Thyroid gland (tissue), 4 donors: ENCODE measurements at regions not wholly inside any gene's neighbourhood (a gene's known extent, or its start where the extent isn't known, plus 50 kb on each side); places are given as distances from the start of the nearest gene placed in this dataset.

Experiments
- DNase-seq, 2 donors: peaks; one replicate each; pipeline ENCODE4 v3.0.0-alpha.2; 2019
- H3K27ac ChIP-seq, 3 donors: fragments of 200-600 bp; sonication (generic); 1 replicate in 2 of 3; 2 replicates in 1 of 3; pipeline ENCODE4 v1.5.1; 2016 to 2019; ENCODE audit warnings: mild to moderate bottlenecking in 1 of 3, moderate library complexity in 1 of 3
- H3K27me3 ChIP-seq: fragments of 200-600 bp; sonication (generic); one replicate; pipeline ENCODE4 v1.5.1; 2019
- H3K36me3 ChIP-seq, 2 donors: fragments of 200-600 bp; sonication (generic); one replicate each; pipeline ENCODE4 v1.5.1; 2016 to 2019
- H3K4me1 ChIP-seq, 2 donors: fragments of 200-600 bp; sonication (generic); one replicate each; pipeline ENCODE4 v1.5.1; 2017 to 2019
- H3K4me3 ChIP-seq, 3 donors: fragments of 200-600 bp; sonication (generic); replicated peaks in 1 of 3; 1 replicate in 2 of 3; 2 replicates in 1 of 3; pipeline ENCODE4 v1.5.1; 2016; ENCODE audit warnings: mild to moderate bottlenecking in 1 of 3
- H3K9me3 ChIP-seq: fragments of 200-600 bp; sonication (generic); one replicate; pipeline ENCODE4 v1.5.1; 2017
- CTCF ChIP-seq, 6 experiments: fragments of 200-600 bp in 3 of 6; fragments of 450-650 bp in 3 of 6; sonication (generic) in 3 of 6; IDR thresholded peaks; one replicate each; pipeline ENCODE4 v1.5.1; 2016 to 2019; ENCODE audit warnings: antibody characterized with exemption in 6 of 6, mild to moderate bottlenecking in 2 of 6, inconsistent platforms in 1 of 6, moderate library complexity in 1 of 6
- POLR2A ChIP-seq, 2 donors: fragments of 450-650 bp; IDR thresholded peaks; one replicate each; pipeline ENCODE4 v1.6.1; 2017; ENCODE audit warnings: antibody characterized with exemption in 2 of 2, mild to moderate bottlenecking in 2 of 2, moderate library complexity in 1 of 2
- WGBS, 2 donors: methylation state at CpG; one replicate each; pipeline ENCODE4 v1.1.5; 2017; 5-methylcytosine and 5-hydroxymethylcytosine counted together
- intact Hi-C: fragments of 100-400 bp; cut with DNase I; formaldehyde crosslinking; loops from one replicate; pipeline ENCODE4 v1.15.1; 2023

DNA sequence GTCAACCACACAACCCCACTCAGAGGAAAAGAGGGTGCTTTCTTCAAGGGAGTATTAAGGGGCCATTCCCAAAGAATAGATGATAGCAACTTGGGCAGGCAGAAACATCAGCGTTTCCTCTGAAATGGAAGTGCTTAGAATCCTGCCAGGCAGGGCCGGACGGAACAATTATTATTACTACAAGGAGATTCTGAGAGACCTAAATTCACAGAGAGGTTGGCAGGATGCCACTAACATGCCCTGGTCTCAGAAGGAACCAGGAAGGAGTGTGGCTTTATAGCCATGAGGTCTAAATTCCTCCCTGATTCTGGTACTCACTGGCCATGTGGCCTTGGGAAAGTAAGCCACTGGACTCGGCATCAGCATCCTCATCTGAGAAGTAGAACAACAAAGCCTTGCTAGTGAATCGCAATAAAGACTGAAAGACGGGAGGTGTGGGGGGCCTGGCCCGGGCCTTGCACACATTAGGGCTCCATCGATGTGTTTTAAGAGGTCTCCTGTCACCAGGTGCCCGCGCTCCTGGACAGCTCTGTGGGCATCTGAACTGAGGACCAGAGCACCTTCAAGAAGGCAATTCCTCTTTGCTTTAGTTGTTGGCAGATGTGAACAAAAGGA, 131.5 kb downstream of the OAT start:
- no peak for DNase-seq
- TF ChIP-seq POLR2A (IDR thresholded peaks at IDR 0.05): no peak
- no peak for TF ChIP-seq CTCF (IDR thresholded peaks at IDR 0.05)
- 88 to 92% methylated on average over 10 of the region's 10 CpGs for WGBS, 2 donors
- intact Hi-C loops: no loop called here
- Histone ChIP-seq H3K27ac (no peak overlapping the region), H3K4me3 (no peak overlapping the region), H3K4me1 (no peaks in the 10 kb centered on the region), H3K9me3 (no peaks in the 10 kb centered on the region), H3K27me3 (no peaks in the 10 kb centered on the region), H3K36me3 (no peaks in the 10 kb centered on the region)

DNA sequence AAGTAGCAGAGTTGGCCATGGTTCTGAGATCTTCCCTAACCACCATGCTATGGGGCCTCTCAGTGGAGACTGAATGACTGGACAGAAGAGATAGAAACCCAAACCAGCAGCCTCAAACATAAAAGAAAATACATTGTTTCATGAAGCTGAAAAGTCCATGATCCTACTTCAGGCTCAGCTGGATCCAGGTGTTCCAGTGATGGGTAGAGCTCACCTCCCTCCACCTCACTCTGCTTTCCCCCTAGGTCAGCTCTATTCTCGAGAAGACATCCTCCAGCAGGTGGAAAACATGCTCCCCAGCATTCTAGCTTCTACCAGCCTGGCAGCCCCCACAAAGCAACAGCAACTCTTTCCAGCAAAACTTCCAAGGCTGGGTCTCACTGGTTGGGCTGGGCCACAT, 132.1 kb downstream of the OAT start:
- Histone ChIP-seq H3K27ac (no peak overlapping the region), H3K36me3 (no peaks in the 10 kb centered on the region), H3K4me1 (no peaks in the 10 kb centered on the region), H3K27me3 (no peaks in the 10 kb centered on the region), H3K9me3 (no peaks in the 10 kb centered on the region), H3K4me3 (no peak overlapping the region)
- WGBS, 2 donors: 67% methylated on average over 1 of the region's 1 CpG
- intact Hi-C loops: no loop called here
- DNase-seq: no peak
- no peak for TF ChIP-seq CTCF (IDR thresholded peaks at IDR 0.05)
- no peak for TF ChIP-seq POLR2A (IDR thresholded peaks at IDR 0.05)

GRCh38 chr10:124285587-124286527, 132.9 kb downstream of the OAT start:
- intact Hi-C loops: no loop called here
- no peaks in the 10 kb centered on the region for H3K9me3 ChIP-seq
- 64 to 72% methylated on average over 21 of the region's 21 CpGs for WGBS, 2 donors
- TF ChIP-seq POLR2A (IDR thresholded peaks at IDR 0.05): no peak
- TF ChIP-seq CTCF (IDR thresholded peaks at IDR 0.05): no peak
- no peaks in the 10 kb centered on the region for H3K27me3 ChIP-seq
- no peaks in the 10 kb centered on the region for H3K36me3 ChIP-seq
- DNase-seq: no peak
- no peak overlapping the region for H3K4me3 ChIP-seq
- H3K27ac ChIP-seq: no peak overlapping the region
- H3K4me1 ChIP-seq: no peaks in the 10 kb centered on the region

- H3K36me3 ChIP-seq: no peaks in the 10 kb centered on the region
- no peaks in the 10 kb centered on the region for H3K4me1 ChIP-seq
- no peaks in the 10 kb centered on the region for H3K27me3 ChIP-seq
- H3K4me3 ChIP-seq: no peak overlapping the region
- no peak for DNase-seq
- no peaks in the 10 kb centered on the region for H3K9me3 ChIP-seq
- no peak for TF ChIP-seq POLR2A (IDR thresholded peaks at IDR 0.05)
- no peak for TF ChIP-seq CTCF (IDR thresholded peaks at IDR 0.05)
- WGBS, 2 donors: 85 to 95% methylated on average over 8 to 9 of the region's 9 CpGs
- no peak overlapping the region for H3K27ac ChIP-seq
- intact Hi-C loops: no loop called here
Observed at GRCh38 chr10:124283949-124284250, 134.8 kb downstream of the OAT start.
